GM18499 (cell line): ENCODE measurements at regions not wholly inside any gene's neighbourhood (a gene's known extent, or its start where the extent isn't known, plus 50 kb on each side); places are given as distances from the start of the nearest gene placed in this dataset.

Experiments
- ATAC-seq: cut with Tn5 transposase; IDR thresholded peaks from one replicate; pipeline ENCODE4 v1.9.1; 2021; ENCODE audit warnings: moderate number of reproducible peaks; ENCODE audit not compliant: insufficient read depth, unreplicated experiment

DNA sequence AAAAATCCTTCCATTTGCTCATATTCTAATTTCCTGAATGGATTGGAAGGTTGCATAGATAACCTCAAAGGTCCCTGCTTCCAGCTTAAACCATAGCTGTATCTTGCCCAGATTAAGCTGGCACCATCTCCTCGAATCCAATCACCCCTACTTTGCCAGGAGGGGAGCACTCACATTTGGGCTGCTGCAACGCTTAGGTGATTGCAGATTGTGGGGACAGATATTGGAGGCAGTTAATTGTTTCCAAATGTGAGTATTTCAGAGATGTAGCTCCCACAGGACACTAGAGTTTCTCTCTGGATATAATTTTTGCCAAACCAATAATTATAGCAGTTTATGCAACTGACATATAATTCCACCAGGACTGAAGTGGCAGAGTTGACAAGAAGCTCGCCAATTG lies 53.5 kb upstream of the ACSL1 start:
- no peak for ATAC-seq

DNA sequence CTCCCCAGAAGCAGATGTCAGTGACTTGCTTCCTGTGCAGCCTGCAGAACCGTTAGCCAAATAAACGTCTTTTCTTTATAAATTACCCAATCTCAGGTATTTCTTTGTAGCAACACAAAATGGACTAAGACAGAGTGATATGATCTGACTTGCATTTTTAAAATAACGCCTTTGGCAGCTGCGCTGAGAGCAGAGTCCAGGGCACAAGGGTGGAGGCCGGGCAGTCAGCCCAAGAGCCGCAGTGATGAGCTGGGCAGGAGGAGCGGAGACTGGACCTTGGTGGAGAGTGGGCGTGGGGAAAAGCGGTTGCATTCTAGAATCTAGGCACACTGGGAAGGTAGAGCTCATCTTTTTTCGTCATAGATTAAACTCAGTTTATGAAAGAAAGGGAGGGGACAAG lies 56.5 kb upstream of the ACSL1 start:
- ATAC-seq = no peak

DNA sequence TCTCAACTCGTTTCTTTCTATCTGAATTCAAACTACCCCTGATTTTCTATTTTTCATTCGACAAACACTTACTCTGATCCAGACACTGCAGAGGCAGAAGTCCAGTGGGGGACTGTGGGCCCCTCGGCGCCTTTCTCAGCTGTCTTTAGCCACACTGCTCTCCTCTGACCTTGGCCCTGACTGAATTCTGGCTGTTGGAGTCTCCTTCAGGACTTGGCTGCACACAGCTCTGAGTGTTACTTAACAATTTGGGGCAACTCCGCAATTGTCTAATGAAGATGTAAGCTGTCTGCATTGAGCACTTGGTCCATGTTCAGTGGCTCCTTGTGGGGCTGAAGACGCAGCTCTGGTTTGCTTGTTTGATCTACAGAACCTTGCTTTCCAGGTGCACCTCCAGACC lies 57.3 kb upstream of the ACSL1 start:
- ATAC-seq = no peak

DNA sequence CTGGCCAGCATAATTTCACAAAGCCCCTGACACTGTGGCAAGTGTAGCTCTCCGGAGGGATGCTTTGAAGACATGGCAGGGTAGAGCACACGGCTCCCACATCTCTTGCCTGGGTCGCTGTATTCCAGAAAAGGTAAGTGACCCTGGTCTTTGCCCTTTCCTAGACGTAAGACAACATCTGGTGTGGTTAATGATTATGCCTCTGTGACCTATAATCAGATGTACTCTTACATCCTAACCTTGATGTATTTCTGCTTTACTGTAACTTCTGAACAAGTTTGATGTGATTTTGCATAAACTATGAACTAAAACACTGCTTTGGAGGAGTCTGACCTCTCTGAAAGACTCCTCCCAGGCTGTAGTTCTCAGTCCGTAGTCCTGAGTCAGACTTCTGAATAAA lies 59.1 kb upstream of the ACSL1 start:
- no peak for ATAC-seq

DNA sequence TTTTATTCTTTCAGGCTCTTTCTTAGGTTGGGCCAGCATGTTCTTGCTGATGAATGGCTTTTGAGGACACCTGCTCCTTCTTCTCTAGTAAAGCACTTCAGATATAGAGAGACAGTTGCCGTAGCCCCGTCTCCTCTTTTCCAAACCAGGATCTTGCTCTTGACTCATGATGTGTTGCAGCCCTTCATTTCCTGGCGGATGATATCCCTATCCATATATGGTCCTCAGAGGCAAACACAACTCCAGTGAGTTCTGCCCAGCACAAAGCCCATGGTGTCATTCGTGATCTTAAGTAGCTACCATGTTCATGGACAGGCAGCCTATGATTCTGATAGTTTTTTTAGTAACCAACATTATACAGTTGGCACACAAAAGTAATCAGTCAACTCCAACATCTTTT lies 59.8 kb upstream of the ACSL1 start:
- no peak for ATAC-seq

DNA sequence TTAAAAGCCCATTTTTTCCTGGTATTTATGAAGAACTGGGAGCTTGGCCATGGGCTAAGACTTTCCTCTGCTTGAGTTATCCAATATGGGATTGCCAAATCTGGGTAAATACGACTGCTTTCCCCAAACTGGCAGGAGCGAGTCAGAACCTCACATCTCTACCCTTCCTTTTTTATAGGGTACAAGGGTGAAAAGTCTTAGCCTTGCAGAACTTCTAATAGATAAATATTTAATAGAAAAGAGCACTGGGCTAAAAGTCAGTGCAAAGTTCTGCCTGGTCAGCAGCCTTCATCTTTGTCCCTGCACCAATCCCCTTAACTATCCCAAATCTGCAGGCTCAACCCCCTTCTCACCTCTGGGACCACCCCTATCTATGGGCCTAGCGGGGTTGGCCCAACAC lies 61.6 kb upstream of the ACSL1 start:
- no peak for ATAC-seq

DNA sequence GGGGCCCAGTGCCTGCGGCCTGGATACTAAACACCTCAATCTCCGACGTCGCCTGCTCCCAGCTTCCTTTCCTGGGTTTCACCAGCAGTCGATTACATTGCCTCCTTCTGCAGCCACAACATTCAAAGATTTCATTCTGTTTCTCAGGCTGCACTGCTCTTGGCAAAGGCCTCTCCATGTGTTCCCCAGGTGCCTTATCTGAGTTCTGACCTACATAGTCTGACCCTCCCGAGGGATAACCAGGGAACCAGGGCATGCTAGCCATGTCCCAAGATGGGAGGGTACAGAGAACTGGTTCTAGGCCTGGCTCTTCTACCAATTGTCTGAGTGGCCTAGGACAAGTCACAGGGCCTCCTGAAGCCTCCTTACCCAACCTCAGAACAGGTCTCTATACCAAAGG lies 62.2 kb upstream of the ACSL1 start:
- ATAC-seq = no peak

DNA sequence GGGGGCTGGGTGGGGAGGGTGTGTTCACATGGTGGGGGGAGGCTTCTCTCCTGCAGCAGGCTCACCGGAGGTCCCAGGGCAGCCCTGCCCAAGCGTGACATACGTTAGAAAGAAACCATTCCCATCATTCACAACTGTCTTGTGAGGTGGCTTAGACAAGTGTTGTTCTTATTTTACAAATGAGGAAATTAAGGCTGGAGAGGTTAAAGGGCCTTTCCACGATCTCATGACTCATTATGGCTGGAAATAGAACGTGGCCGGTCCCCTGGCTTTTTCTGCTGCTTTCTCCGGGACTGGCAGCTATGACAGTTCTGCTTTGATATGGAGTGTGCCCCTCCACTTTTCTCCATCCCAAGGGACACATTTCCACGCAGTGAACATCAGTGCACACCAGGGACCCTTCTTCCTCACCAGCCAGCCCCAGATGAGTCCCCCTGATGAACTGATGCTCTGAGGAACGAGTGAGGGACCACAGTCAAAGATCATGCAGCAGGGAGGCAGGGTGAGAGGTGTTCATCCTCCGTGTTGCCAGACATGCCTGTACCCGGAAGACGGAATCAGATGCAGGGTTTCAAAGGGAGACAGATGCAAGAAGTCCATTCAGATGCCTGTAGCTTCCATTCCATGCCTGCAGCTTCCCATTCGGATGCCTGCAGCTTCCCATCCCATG lies 64.0 kb upstream of the ACSL1 start:
- no peak for ATAC-seq

DNA sequence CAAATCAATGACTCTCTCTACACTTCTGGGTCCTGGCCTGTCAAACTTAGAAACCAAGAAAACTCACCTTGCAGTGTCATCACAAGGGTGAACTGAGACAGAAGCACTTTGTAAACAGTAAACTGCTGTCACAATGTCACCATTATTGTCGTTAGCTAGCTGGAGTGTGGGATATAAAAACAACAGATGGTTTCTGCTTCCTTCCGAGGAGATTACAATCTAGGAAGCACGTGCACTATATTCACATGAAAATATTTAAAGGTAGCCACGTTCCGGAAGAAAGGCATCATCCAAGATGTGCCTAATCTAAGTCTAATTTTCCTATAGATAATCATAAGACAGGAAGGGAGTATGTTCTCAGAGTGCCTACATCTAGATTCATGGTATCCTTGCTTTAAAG lies 64.7 kb upstream of the ACSL1 start:
- no peak for ATAC-seq

DNA sequence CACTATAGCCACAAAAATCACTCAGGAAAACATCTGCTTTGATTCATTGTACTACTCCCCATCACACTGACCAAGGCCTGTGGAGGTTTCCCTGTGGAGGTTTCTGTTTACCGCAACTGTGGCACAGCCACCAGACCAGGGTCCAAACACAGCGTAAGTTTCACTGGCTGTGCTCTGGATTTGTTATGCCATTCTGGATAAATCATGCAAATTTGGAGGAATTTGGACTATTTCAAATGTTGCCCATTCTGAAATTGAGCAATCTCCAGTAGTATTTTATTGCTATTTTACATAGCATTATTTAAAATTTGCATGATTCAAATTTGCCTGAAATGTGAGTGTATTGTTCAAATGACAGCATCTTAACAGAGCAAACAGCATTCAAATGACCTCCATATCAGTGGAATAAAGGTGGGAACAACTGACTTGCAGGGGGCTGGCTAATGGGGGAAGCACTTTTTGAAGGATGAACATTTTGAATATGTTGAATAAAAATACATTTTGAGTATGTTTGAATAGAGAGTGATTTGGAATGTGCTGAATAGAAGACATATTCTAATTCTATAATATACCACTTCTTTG lies 66.1 kb upstream of the ACSL1 start:
- no peak for ATAC-seq

DNA sequence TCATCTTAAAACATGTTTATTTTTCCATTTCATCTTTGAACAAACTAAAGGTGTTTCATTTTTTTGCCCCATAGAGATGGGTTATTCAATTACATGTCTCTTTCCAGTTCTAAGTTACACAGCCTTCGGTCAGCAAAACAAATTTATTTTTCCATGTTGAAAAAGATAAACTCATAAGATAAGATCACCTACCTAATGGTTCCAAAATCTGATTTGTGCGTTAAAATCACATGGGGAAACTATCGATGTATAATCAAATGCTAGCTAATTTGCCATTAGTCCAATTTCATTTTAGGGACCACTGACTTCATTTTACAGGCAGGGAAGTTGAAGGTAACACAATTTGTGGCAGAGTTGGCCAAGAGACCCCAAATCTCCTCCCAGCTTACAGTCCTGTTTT lies 67.2 kb upstream of the ACSL1 start:
- ATAC-seq = no peak

DNA sequence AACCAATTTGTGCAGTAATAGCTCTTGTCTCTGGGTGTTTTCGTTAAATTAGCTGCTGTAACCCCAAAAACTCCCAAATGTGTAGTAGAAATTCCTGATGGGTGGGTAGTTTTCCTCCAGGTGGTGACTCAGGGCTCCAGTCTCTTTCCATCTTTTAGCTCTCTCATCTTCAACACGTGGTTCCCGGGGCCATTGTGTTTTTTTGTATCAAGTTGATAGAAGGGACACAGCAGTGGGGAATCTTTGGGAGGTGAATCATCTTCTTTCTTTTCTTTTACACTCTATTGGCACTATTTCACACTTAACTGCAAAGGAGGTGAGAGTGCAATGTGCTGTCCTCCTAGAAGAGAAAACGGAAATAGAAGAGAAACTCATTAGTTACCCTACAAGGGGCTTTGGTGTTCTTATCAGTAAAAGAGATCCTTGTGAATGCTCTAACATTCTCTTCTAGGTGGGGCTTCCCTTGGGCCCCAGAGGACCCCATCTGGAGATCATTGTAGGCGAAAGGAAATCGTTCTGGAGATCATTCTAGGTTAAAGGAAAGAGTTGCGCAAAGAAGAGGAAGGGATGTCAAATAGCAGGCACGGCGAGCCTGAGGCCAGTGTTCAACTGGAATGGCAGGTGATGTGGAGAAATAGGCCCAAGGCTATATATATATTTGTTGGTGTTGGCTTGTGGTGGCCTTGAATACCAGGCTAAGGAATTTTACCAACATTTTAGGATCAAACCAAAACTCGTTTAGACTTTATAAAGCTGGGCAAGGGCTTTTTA lies 68.2 kb upstream of the ACSL1 start:
- no peak for ATAC-seq

DNA sequence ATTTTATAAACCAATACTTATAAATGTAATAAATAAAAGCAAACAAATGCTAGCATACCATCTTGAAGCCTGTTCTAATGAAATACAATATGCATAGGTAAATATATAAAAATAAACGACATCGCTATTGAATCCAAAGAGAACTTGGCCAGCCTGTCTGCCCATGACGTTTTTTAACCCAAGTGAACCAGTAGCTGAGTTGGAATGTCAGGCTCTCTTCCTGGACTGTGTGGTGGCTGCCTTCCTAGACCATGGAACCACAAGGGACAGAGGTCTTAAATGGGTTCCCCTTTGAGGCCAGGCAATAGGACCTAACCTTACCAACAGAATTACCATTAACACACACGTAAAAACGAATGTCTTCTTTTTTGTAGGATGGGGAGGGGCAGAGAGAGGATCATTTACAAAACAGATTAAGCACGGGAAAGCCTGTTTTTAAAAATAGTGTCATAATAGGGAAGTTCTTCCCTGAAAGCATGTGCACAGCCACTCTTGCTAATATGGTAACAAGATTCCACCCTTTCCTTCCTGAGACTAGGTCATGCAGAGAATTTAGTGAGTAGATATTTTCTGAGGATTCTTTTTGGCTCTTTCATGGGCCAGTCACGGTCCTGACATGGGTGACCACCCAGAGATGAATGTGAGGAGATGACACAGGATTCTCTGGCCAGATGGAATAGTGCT lies 69.4 kb upstream of the ACSL1 start:
- ATAC-seq = no peak

DNA sequence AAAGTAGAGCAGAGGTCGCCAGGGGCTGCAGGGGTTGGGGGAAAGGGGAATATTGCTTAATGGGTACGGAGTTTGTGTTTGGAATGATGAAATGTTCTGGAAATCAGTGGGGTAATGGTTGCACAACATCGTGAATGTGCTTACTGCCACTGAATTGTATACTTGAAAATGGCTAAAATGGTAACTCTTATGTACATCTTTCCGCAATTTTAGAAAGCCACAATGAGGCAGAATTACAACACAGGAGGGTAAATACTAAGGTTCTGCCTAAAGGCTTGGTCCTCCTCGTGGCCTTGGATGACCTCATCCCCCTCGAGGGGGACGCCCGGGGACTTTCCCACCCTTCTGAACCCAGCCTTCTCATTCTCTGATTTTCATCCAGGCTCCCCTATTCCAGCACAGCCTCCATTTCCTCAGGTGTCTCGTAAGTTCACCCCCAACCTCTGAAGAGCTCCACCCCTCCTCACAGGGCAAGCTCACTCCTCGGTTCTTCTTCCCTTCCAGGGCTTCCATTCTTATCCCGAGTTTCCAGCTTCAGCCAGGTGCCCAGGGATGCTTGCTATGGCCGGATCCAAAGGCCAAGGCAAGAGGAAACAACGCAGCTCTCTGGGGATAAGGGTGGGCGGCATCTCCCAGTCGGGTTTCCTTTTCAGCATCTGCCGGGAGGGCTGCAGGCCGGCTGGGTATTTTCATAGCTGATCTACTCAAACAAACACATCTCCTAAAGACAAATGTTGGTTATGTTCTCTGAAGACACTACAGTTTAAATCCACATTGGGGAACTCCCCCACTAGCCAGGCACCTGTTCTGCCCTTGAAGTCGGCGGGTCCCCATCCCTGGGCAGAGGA lies 71.3 kb upstream of the ACSL1 start:
- ATAC-seq = no peak

DNA sequence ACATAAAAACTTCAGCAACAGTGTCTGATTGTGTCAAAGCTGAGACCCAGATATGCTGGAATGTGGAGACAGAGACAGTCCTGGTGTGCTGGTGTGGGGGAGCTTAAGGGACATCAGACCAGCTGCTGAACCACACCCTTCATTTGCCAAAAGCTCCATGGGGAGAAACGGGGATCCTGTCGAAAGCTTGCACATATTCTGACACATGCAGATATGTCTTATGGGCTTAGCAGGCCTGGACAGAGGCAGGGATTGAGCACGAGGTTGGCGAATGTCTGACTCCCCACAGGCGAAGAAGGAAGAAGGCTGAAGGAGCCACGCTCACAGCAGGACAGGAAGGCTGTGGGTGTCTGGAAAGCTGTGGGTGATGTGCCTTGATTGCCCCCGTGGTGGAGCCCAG lies 72.1 kb upstream of the ACSL1 start:
- ATAC-seq = no peak

DNA sequence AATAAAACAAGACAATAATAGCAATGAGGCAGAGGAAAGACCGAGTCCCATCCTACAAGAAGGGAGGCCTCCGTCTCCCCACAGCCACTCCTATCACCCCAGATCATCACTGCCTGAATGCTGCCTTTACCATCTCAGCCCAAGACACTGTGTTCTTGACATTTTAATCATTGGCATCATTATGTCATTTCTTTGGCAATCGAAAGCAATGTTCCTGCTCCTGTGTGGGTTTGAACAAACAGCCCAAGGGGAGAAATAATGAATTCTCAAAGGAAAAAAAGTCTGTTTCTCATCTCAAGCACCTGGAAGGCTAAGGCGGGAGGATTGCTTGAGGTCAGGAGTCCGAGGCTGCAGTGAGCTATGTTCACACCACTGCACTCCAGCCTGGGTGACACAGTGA lies 73.0 kb upstream of the ACSL1 start:
- no peak for ATAC-seq

DNA sequence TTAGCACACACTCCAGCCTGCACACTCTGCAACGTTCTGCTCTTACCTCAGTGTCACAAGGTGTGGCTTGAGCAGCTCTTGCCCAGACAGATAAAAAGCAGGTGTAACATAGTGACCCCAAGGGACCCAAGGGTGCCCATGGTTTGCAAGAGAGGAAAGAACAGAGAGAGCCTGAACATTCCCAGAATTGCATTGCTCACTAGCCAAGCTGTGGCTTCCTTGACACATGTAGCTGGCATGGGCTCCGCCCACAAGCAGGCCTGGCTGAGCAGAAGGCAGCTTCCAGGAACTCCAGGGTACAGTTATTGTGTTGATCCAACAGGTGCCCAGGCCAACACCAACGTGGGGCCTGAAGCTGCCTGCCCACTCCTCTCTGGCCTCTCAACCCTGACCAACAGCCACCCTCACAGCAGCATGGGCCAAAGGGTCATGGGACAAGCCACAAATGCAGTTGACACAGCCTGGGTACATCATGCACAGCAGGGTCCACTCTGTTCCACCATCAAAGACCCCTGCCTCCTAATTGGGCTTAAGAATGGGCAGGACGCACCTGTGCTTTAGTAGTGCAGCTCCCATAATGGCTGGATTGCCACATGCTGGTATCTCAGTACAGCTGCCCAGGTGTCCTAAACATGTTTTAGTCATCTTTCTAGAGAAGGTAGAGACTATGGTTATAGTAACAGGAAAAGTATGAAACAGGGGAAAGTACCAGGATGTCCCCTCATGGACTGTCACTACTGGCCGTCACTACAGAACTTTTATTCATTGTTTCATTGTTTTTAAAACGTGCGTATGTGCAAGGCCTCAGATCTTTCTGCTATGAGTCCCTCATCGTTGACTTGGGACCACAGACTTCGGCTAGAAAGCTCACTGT lies 73.7 kb upstream of the ACSL1 start:
- no peak for ATAC-seq

DNA sequence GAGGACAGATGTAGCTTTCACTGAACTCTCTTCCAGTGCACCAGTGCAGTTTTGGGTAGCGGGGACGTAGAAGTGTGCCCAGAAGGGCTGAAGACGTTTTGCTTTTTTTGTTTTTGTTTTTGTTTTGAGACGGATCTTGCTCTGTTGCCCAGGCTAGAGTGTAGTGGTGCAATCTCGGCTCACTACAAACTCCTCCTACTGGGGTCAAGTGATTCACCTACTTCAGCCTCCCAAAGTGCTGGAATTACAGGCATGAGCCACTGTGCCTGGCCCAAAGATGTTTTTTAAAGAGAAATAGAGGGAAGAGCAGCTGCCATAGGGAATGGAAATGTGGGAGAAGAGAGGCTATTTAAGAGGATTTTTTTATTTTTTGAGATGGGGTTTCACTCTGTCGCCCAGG lies 74.4 kb upstream of the ACSL1 start:
- no peak for ATAC-seq

DNA sequence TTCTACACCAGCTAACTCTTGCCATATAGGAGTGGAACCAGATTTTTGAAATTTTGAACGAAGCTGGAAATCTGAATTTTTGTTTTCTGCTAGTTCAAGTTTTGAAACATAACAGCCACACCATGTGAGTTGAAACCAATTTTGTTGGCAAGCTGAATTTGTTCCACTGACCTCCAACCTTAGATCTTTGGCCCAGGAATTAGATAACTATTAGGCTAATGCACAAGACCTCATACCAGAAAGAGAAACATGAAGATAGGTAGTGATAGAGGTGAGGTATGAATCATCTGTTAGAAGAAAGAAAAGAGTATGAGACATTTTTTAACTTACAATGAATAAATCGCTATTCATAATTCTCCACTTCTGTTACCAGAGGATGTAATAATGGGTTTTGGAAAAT lies 76.8 kb upstream of the ACSL1 start:
- no peak for ATAC-seq
